ENCODE measurements at regions not wholly inside any gene's neighbourhood (a gene's known extent, or its start where the extent isn't known, plus 50 kb on each side); places are given as distances from the start of the nearest gene placed in this dataset.

- no peak for TF ChIP-seq POU6F1 (CRISPR knock-in tag; IDR thresholded peaks at IDR 0.05; ENCODE audit: borderline replicate concordance, low read depth)
- TF ChIP-seq RARB (CRISPR knock-in tag; IDR thresholded peaks at IDR 0.05), result no peak
- TF ChIP-seq ZNF70 (CRISPR knock-in tag; IDR thresholded peaks at IDR 0.05), result no peak
- TF ChIP-seq ZFP30 (CRISPR knock-in tag; IDR thresholded peaks at IDR 0.05), result no peak
- TF ChIP-seq ARNTL (CRISPR knock-in tag; IDR thresholded peaks at IDR 0.05; ENCODE audit: borderline replicate concordance, low read depth), result no peak
- TF ChIP-seq ZNF8 (CRISPR knock-in tag; IDR thresholded peaks at IDR 0.05), result no peak
- no peak for TF ChIP-seq TOX (CRISPR knock-in tag; IDR thresholded peaks at IDR 0.05; ENCODE audit: borderline replicate concordance)
Observed at GRCh38 chr6:21808551-21809242, 215.1 kb downstream of the SOX4 start (continued).

- TF ChIP-seq ISL1 (CRISPR knock-in tag; IDR thresholded peaks at IDR 0.05) (no peak), BACH2 (CRISPR knock-in tag; IDR thresholded peaks at IDR 0.05; ENCODE audit: borderline replicate concordance) (no peak), RARB (CRISPR knock-in tag; IDR thresholded peaks at IDR 0.05) (no peak), TOX (CRISPR knock-in tag; IDR thresholded peaks at IDR 0.05; ENCODE audit: borderline replicate concordance) (no peak), GLIS3 (CRISPR knock-in tag; IDR thresholded peaks at IDR 0.05) (no peak)
- no peak for ATAC-seq
Observed at GRCh38 chr6:21811484-21811883, 217.9 kb downstream of the SOX4 start.

- no peak for ATAC-seq
- TF ChIP-seq ZFP3 (CRISPR knock-in tag; IDR thresholded peaks at IDR 0.05), result no peak
- TF ChIP-seq GLIS3 (CRISPR knock-in tag; IDR thresholded peaks at IDR 0.05), result no peak
- no peak for TF ChIP-seq ISL1 (CRISPR knock-in tag; IDR thresholded peaks at IDR 0.05)
- TF ChIP-seq SNAI2 (CRISPR knock-in tag; IDR thresholded peaks at IDR 0.05), result no peak
- no peak for TF ChIP-seq CSDC2 (CRISPR knock-in tag; IDR thresholded peaks at IDR 0.05)
- TF ChIP-seq ARNTL (CRISPR knock-in tag; IDR thresholded peaks at IDR 0.05; ENCODE audit: borderline replicate concordance, low read depth), result no peak
- TF ChIP-seq TOX (CRISPR knock-in tag; IDR thresholded peaks at IDR 0.05; ENCODE audit: borderline replicate concordance), result no peak
- no peak for TF ChIP-seq BACH2 (CRISPR knock-in tag; IDR thresholded peaks at IDR 0.05; ENCODE audit: borderline replicate concordance)
- TF ChIP-seq TCF4 (CRISPR knock-in tag; IDR thresholded peaks at IDR 0.05; ENCODE audit: borderline replicate concordance), result no peak
- no peak for TF ChIP-seq ESRRG (CRISPR knock-in tag; IDR thresholded peaks at IDR 0.05)
- TF ChIP-seq CSRNP3 (CRISPR knock-in tag; IDR thresholded peaks at IDR 0.05), result no peak
- TF ChIP-seq ZFP30 (CRISPR knock-in tag; IDR thresholded peaks at IDR 0.05), result no peak
- no peak for TF ChIP-seq CREB5 (CRISPR knock-in tag; IDR thresholded peaks at IDR 0.05; ENCODE audit: low read depth)
- TF ChIP-seq TSHZ2 (CRISPR knock-in tag; IDR thresholded peaks at IDR 0.05), result no peak
- TF ChIP-seq ZNF70 (CRISPR knock-in tag; IDR thresholded peaks at IDR 0.05), result no peak
- no peak for TF ChIP-seq RARB (CRISPR knock-in tag; IDR thresholded peaks at IDR 0.05)
- no peak for TF ChIP-seq OSR1 (CRISPR knock-in tag; IDR thresholded peaks at IDR 0.05)
Observed at GRCh38 chr6:21816231-21816630, 222.7 kb downstream of the SOX4 start.

GRCh38 chr6:21820442-21820841 is 226.9 kb downstream of the SOX4 start:
- no peak for ATAC-seq
- TF ChIP-seq PPARA (CRISPR knock-in tag; IDR thresholded peaks at IDR 0.05; ENCODE audit: borderline replicate concordance), result no peak
- no peak for TF ChIP-seq GLIS3 (CRISPR knock-in tag; IDR thresholded peaks at IDR 0.05)
- TF ChIP-seq TOX (CRISPR knock-in tag; IDR thresholded peaks at IDR 0.05; ENCODE audit: borderline replicate concordance), result no peak
- TF ChIP-seq POU6F1 (CRISPR knock-in tag; IDR thresholded peaks at IDR 0.05; ENCODE audit: borderline replicate concordance, low read depth), result no peak
- no peak for TF ChIP-seq CSRNP3 (CRISPR knock-in tag; IDR thresholded peaks at IDR 0.05)
- no peak for TF ChIP-seq ESRRG (CRISPR knock-in tag; IDR thresholded peaks at IDR 0.05)
- no peak for TF ChIP-seq ISL1 (CRISPR knock-in tag; IDR thresholded peaks at IDR 0.05)
- no peak for TF ChIP-seq SNAI2 (CRISPR knock-in tag; IDR thresholded peaks at IDR 0.05)
- TF ChIP-seq ZNF565 (CRISPR knock-in tag; conservative IDR thresholded peaks at IDR 0.05; ENCODE audit: low read depth), result no peak
- TF ChIP-seq ARNTL (CRISPR knock-in tag; IDR thresholded peaks at IDR 0.05; ENCODE audit: borderline replicate concordance, low read depth), result no peak
- no peak for TF ChIP-seq TCF4 (CRISPR knock-in tag; IDR thresholded peaks at IDR 0.05; ENCODE audit: borderline replicate concordance)
- no peak for TF ChIP-seq ZNF8 (CRISPR knock-in tag; IDR thresholded peaks at IDR 0.05)
- no peak for TF ChIP-seq OSR1 (CRISPR knock-in tag; IDR thresholded peaks at IDR 0.05)
- no peak for TF ChIP-seq RARB (CRISPR knock-in tag; IDR thresholded peaks at IDR 0.05)
- no peak for TF ChIP-seq CSDC2 (CRISPR knock-in tag; IDR thresholded peaks at IDR 0.05)
- TF ChIP-seq ZNF70 (CRISPR knock-in tag; IDR thresholded peaks at IDR 0.05), result no peak
